Transverse colon (tissue), 4 donors: ENCODE measurements at regions not wholly inside any gene's neighbourhood (a gene's known extent, or its start where the extent isn't known, plus 50 kb on each side); places are given as distances from the start of the nearest gene placed in this dataset.

Source experiments
- DNase-seq: peaks from one replicate; pipeline ENCODE4 v3.0.0-alpha.2; 2019
- H3K27ac ChIP-seq, 4 donors: fragments of 200-600 bp; sonication (generic); 2 replicates each; pipeline ENCODE4 v1.5.1; 2016 to 2018; ENCODE audit warnings: inconsistent platforms in 4 of 4
- H3K27me3 ChIP-seq: fragments of 200-600 bp; sonication (generic); 2 replicates; pipeline ENCODE4 v1.5.1; 2017; ENCODE audit warnings: inconsistent platforms
- H3K36me3 ChIP-seq, 4 donors: fragments of 200-600 bp; sonication (generic); 2 replicates each; pipeline ENCODE4 v1.5.1; 2017 to 2019; ENCODE audit warnings: inconsistent platforms in 4 of 4
- H3K4me1 ChIP-seq, 4 donors: fragments of 200-600 bp; sonication (generic); 2 replicates each; pipeline ENCODE4 v1.5.1; 2017 to 2020; ENCODE audit warnings: inconsistent platforms in 4 of 4
- H3K4me3 ChIP-seq, 4 donors: fragments of 200-600 bp; sonication (generic); 1 replicate in 1 of 4; 2 replicates in 3 of 4; pipeline versions ENCODE4 v1.5.1 to v1.6.1; 2017 to 2019; ENCODE audit warnings: inconsistent platforms in 4 of 4
- H3K9me3 ChIP-seq, 2 donors: fragments of 200-600 bp; sonication (generic); 2 replicates each; pipeline ENCODE4 v1.5.1; 2017 to 2019; ENCODE audit warnings: inconsistent platforms in 2 of 2
- EP300 ChIP-seq: sonication (generic); formaldehyde crosslinking; IDR thresholded peaks from one replicate; pipeline ENCODE4 v1.6.1; 2017; ENCODE audit warnings: antibody characterized with exemption, low read depth
- POLR2A ChIP-seq: fragments of 450-650 bp; IDR thresholded peaks from one replicate; pipeline ENCODE4 v1.6.1; 2016; ENCODE audit warnings: antibody characterized with exemption, mild to moderate bottlenecking, moderate library complexity
- POLR2AphosphoS5 ChIP-seq, 3 donors: sonication (generic); formaldehyde crosslinking; IDR thresholded peaks; one replicate each; pipeline ENCODE4 v1.6.1; 2016; ENCODE audit warnings: antibody characterized with exemption in 3 of 3
- WGBS, 2 donors: methylation state at CpG; one replicate each; pipeline ENCODE4 v1.1.5; 2018; ENCODE audit warnings: low coverage in 1 of 2; 5-methylcytosine and 5-hydroxymethylcytosine counted together
- in situ Hi-C, 4 donors: fragments of 200-750 bp; cut with MboI; loops; one replicate each; pipeline versions ENCODE4 v1.15.0 to v1.15.1; 2017; ENCODE audit warnings: low sequenced_read_pairs in 3 of 4, low pct_ligation_motif_present in 1 of 4, low pct_unique_long_range_greater_than_20kb in 1 of 4
- intact Hi-C: fragments of 100-400 bp; cut with DNase I; formaldehyde crosslinking; loops from one replicate; pipeline ENCODE4 v1.15.1; 2023; ENCODE audit warnings: low total_unique reads
- TF ChIP-seq, protein P1 (sequence below), 5 experiments: fragments of 200-600 bp in 3 of 5; fragments of 450-650 bp in 2 of 5; sonication (generic) in 3 of 5; IDR thresholded peaks; 1 replicate in 2 of 5; 2 replicates in 3 of 5; pipeline ENCODE4 v1.5.1; 2016 to 2017; ENCODE audit warnings: antibody characterized with exemption in 5 of 5, inconsistent platforms in 3 of 5, mild to moderate bottlenecking in 2 of 5, moderate library complexity in 1 of 5

- no peaks in the 10 kb centered on the region for H3K9me3 ChIP-seq
- 71 to 79% methylated on average over 3 of the region's 3 CpGs for WGBS, 2 donors
- intact Hi-C loops (no loop called here), in situ Hi-C loops (no loop called here)
- no peaks in the 10 kb centered on the region for H3K27me3 ChIP-seq
- H3K27ac ChIP-seq, result no peak overlapping the region
- H3K36me3 ChIP-seq, result no peaks in the 10 kb centered on the region
- H3K4me3 ChIP-seq, result no peak overlapping the region
- DNase-seq, result no peak
- TF ChIP-seq, protein P1, sequence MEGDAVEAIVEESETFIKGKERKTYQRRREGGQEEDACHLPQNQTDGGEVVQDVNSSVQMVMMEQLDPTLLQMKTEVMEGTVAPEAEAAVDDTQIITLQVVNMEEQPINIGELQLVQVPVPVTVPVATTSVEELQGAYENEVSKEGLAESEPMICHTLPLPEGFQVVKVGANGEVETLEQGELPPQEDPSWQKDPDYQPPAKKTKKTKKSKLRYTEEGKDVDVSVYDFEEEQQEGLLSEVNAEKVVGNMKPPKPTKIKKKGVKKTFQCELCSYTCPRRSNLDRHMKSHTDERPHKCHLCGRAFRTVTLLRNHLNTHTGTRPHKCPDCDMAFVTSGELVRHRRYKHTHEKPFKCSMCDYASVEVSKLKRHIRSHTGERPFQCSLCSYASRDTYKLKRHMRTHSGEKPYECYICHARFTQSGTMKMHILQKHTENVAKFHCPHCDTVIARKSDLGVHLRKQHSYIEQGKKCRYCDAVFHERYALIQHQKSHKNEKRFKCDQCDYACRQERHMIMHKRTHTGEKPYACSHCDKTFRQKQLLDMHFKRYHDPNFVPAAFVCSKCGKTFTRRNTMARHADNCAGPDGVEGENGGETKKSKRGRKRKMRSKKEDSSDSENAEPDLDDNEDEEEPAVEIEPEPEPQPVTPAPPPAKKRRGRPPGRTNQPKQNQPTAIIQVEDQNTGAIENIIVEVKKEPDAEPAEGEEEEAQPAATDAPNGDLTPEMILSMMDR (IDR thresholded peaks at IDR 0.05), result no peak
- no peak for TF ChIP-seq EP300
- TF ChIP-seq POLR2A, result no peak
- no peak for TF ChIP-seq POLR2AphosphoS5 (IDR thresholded peaks at IDR 0.05)
- H3K4me1 ChIP-seq, result no peaks in the 10 kb centered on the region
Measured at GRCh38 chr17:71740866-71741265, 380.0 kb upstream of the SOX9 start.

DNA sequence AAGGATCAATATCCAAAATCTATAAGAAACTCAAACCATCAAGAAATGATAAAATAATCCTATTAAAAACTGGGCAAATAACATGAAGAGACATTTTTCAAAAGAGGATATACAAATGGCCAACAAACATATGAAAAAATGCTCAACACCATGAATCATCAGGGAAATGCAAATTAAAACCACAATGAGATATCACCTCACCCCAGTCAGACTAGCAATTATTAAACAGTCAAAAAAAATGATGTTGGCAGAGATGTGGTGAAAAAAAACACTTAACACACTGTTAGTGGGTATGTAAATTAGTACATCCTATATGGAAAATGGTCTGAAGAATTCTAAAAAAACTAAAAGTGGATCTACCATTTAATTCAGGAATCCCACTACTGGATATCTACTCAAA, 379.0 kb upstream of the SOX9 start:
- no peaks in the 10 kb centered on the region for H3K4me1 ChIP-seq
- intact Hi-C loops, result no loop called here
- no peaks in the 10 kb centered on the region for H3K27me3 ChIP-seq
- no peak for DNase-seq
- H3K27ac ChIP-seq, result no peak overlapping the region
- H3K9me3 ChIP-seq, result no peaks in the 10 kb centered on the region
- TF ChIP-seq POLR2A (no peak), POLR2AphosphoS5 (IDR thresholded peaks at IDR 0.05) (no peak), EP300 (no peak)
- TF ChIP-seq, protein P1 (IDR thresholded peaks at IDR 0.05), result no peak
- no peaks in the 10 kb centered on the region for H3K36me3 ChIP-seq
- no peak overlapping the region for H3K4me3 ChIP-seq
- in situ Hi-C loops, result no loop called here

- in situ Hi-C loops, result no loop called here
Measured at GRCh38 chr17:71748872-71749271, 371.9 kb upstream of the SOX9 start.

GRCh38 chr17:71753070-71753469, 367.8 kb upstream of the SOX9 start:
- Histone ChIP-seq H3K27ac (no peak overlapping the region), H3K4me3 (no peak overlapping the region), H3K9me3 (no peaks in the 10 kb centered on the region), H3K36me3 (no peaks in the 10 kb centered on the region), H3K4me1 (no peaks in the 10 kb centered on the region), H3K27me3 (no peaks in the 10 kb centered on the region)
- in situ Hi-C loops, result no loop called here
- TF ChIP-seq, protein P1 (IDR thresholded peaks at IDR 0.05), result no peak
- TF ChIP-seq POLR2A (no peak), EP300 (no peak), POLR2AphosphoS5 (IDR thresholded peaks at IDR 0.05) (no peak)
- intact Hi-C loops, result no loop called here
- 78 to 82% methylated on average over 3 of the region's 3 CpGs for WGBS, 2 donors
- DNase-seq, result no peak

More at GRCh38 chr17:71748872-71749271, 371.9 kb upstream of the SOX9 start:
- H3K9me3 ChIP-seq, result no peaks in the 10 kb centered on the region
- H3K27ac ChIP-seq, result no peak overlapping the region
- H3K4me3 ChIP-seq, result no peak overlapping the region
- TF ChIP-seq EP300 (no peak), POLR2A (no peak)
- H3K27me3 ChIP-seq, result no peaks in the 10 kb centered on the region
- H3K4me1 ChIP-seq, result no peaks in the 10 kb centered on the region
- intact Hi-C loops, result no loop called here
- H3K36me3 ChIP-seq, result no peaks in the 10 kb centered on the region
- no peak for DNase-seq

- Histone ChIP-seq H3K27ac (no peak overlapping the region), H3K36me3 (no peaks in the 10 kb centered on the region), H3K4me3 (no peak overlapping the region), H3K27me3 (no peaks in the 10 kb centered on the region), H3K9me3 (no peaks in the 10 kb centered on the region), H3K4me1 (no peaks in the 10 kb centered on the region)
- intact Hi-C loops (no loop called here), in situ Hi-C loops (no loop called here)
- TF ChIP-seq POLR2AphosphoS5 (IDR thresholded peaks at IDR 0.05) (no peak), POLR2A (no peak), EP300 (no peak)
- TF ChIP-seq, protein P1 (IDR thresholded peaks at IDR 0.05), result no peak
- WGBS, 2 donors, result 65 to 70% methylated on average over 2 to 5 of the region's 5 CpGs
- no peak for DNase-seq
Measured at GRCh38 chr17:71757156-71757555, 363.7 kb upstream of the SOX9 start.
